WTC11 (cell line): ENCODE measurements at regions not wholly inside any gene's neighbourhood (a gene's known extent, or its start where the extent isn't known, plus 50 kb on each side); places are given as distances from the start of the nearest gene placed in this dataset.
A peak's percentile ranks its signal among the peaks of the same experiment; 100 is the strongest.

ENCODE experiments used
- ATAC-seq: fragments of 200-7000 bp; cut with Tn5 transposase; 2 replicates; pipeline ENCODE4 v1.10.0; 2021; ENCODE audit warnings: mild to moderate bottlenecking, moderate library complexity
- CTCF ChIA-PET: fragments of 300-600 bp; sonication (Branson Sonifier 250); formaldehyde crosslinking; loops from one replicate; lab custom pipeline; 2021; ENCODE audit warnings: antibody characterized with exemption; lab: Charles Lee
- POLR2A ChIA-PET: fragments of 350-600 bp; sonication (Branson Sonifier 250); formaldehyde crosslinking; loops from one replicate; lab custom pipeline; 2021; ENCODE audit warnings: antibody characterized with exemption; lab: Charles Lee
- DNase-seq: peaks from one replicate; pipeline ENCODE4 v3.0.0; 2021; ENCODE audit warnings: low spot score
- H3K27ac Mint-ChIP-seq: 2 replicates; pipeline ENCODE4 v1.8.0; 2021; ENCODE audit warnings: mixed read lengths
- H3K27me3 Mint-ChIP-seq: 2 replicates; pipeline ENCODE4 v1.8.0; 2021; ENCODE audit warnings: low read depth, mild to moderate bottlenecking, moderate library complexity, mixed read lengths
- H3K36me3 Mint-ChIP-seq: 2 replicates; pipeline ENCODE4 v1.8.0; 2021; ENCODE audit warnings: mixed read lengths
- H3K4me1 Mint-ChIP-seq: 2 replicates; pipeline ENCODE4 v1.8.0; 2022; ENCODE audit warnings: mixed read lengths
- H3K4me3 Mint-ChIP-seq: 2 replicates; pipeline ENCODE4 v1.8.0; 2021; ENCODE audit warnings: mild to moderate bottlenecking, moderate library complexity, mixed read lengths
- H3K9me3 Mint-ChIP-seq: 2 replicates; pipeline ENCODE4 v1.8.0; 2021; ENCODE audit warnings: mixed read lengths
- AR ChIP-seq: fragments of 250-450 bp; sonication (Bioruptor Pico); IDR thresholded peaks from 2 replicates; pipeline ENCODE4 v1.9.0; 2021; ENCODE audit warnings: mild to moderate bottlenecking
- ATF2 ChIP-seq: sonication (generic); formaldehyde crosslinking; IDR thresholded peaks from 2 replicates; pipeline ENCODE4 v1.8.1; 2022; ENCODE audit warnings: low read depth, missing genetic modification reagents, borderline replicate concordance
- ATF6 ChIP-seq: sonication (generic); formaldehyde crosslinking; IDR thresholded peaks from 2 replicates; pipeline ENCODE4 v1.8.1; 2023; ENCODE audit warnings: mild to moderate bottlenecking, missing genetic modification reagents
- CBFB ChIP-seq: sonication (generic); formaldehyde crosslinking; IDR thresholded peaks from 2 replicates; pipeline ENCODE4 v1.8.1; 2022; ENCODE audit warnings: mild to moderate bottlenecking, low read depth, missing genetic modification reagents
- CREB1 ChIP-seq: sonication (generic); formaldehyde crosslinking; IDR thresholded peaks from 2 replicates; pipeline ENCODE4 v1.8.0; 2023; ENCODE audit warnings: mild to moderate bottlenecking, missing genetic modification reagents
- E2F5 ChIP-seq: sonication (generic); formaldehyde crosslinking; IDR thresholded peaks from 2 replicates; pipeline ENCODE4 v1.8.1; 2022; ENCODE audit warnings: mild to moderate bottlenecking, moderate library complexity, missing genetic modification reagents
- ERG ChIP-seq: fragments of 250-450 bp; sonication (Bioruptor Pico); IDR thresholded peaks from 2 replicates; pipeline ENCODE4 v1.8.0; 2021; ENCODE audit warnings: mild to moderate bottlenecking
- FOXJ3 ChIP-seq: sonication (generic); formaldehyde crosslinking; IDR thresholded peaks from 2 replicates; pipeline ENCODE4 v1.9.0; 2021; ENCODE audit warnings: missing genetic modification reagents, mild to moderate bottlenecking, borderline replicate concordance
- FOXP1 ChIP-seq: sonication (generic); formaldehyde crosslinking; IDR thresholded peaks from 2 replicates; pipeline ENCODE4 v1.8.0; 2022; ENCODE audit warnings: missing genetic modification reagents, mild to moderate bottlenecking, moderate library complexity, borderline replicate concordance
- GABPB1 ChIP-seq: sonication (generic); formaldehyde crosslinking; IDR thresholded peaks from 2 replicates; pipeline ENCODE4 v1.8.1; 2023; ENCODE audit warnings: mild to moderate bottlenecking, missing genetic modification reagents
- HMGXB4 ChIP-seq: sonication (generic); formaldehyde crosslinking; IDR thresholded peaks from 2 replicates; pipeline ENCODE4 v1.8.1; 2023; ENCODE audit warnings: mild to moderate bottlenecking, moderate library complexity, missing genetic modification reagents
- OVOL2 ChIP-seq: fragments of 250-450 bp; sonication (Bioruptor Pico); IDR thresholded peaks from 2 replicates; pipeline ENCODE4 v1.9.0; 2021; ENCODE audit warnings: mild to moderate bottlenecking, borderline replicate concordance
- TEAD4 ChIP-seq: sonication (generic); formaldehyde crosslinking; IDR thresholded peaks from 2 replicates; pipeline ENCODE4 v1.8.0; 2022; ENCODE audit warnings: mild to moderate bottlenecking, missing genetic modification reagents
- ZNF263 ChIP-seq: sonication (generic); formaldehyde crosslinking; IDR thresholded peaks from 2 replicates; pipeline ENCODE4 v1.8.1; 2022; ENCODE audit warnings: low read depth, mild to moderate bottlenecking, moderate library complexity, missing genetic modification reagents
- ZNF396 ChIP-seq: fragments of 250-450 bp; sonication (Bioruptor Pico); IDR thresholded peaks from 2 replicates; pipeline ENCODE4 v1.8.0; 2021; ENCODE audit warnings: mild to moderate bottlenecking, moderate library complexity, borderline replicate concordance
- ZNF423 ChIP-seq: fragments of 250-450 bp; sonication (Bioruptor Pico); IDR thresholded peaks from 2 replicates; pipeline ENCODE4 v2.1.2; 2022; ENCODE audit warnings: mild to moderate bottlenecking, moderate library complexity
- ZNF425 ChIP-seq: fragments of 250-450 bp; sonication (Bioruptor Pico); conservative IDR thresholded peaks from 2 replicates; pipeline ENCODE4 v1.9.0; 2021; ENCODE audit warnings: mild to moderate bottlenecking

- no peak for TF ChIP-seq TEAD4
- no peak for TF ChIP-seq ZNF396
- TF ChIP-seq FOXJ3 (CRISPR knock-in tag) = no peak
- TF ChIP-seq CREB1 (CRISPR knock-in tag) = no peak
- no peak for TF ChIP-seq ZNF423 (CRISPR knock-in tag)
- TF ChIP-seq FOXP1 (CRISPR knock-in tag) = no peak
- TF ChIP-seq E2F5 = no peak
- no peak for TF ChIP-seq ZNF425 (CRISPR knock-in tag)
- no peak for TF ChIP-seq ATF6 (CRISPR knock-in tag)
These were observed 158.2 kb downstream of the NUP210 start (continued) for GRCh38 chr3:13261892-13262291.

- Mint-ChIP-seq H3K4me3 (no peak overlapping the region), H3K27ac (no peak overlapping the region; the same call in 1 of the 2 replicates), H3K4me1 (peaks cover 22% of the 10 kb centered on the region), H3K27me3 (no peaks in the 10 kb centered on the region), H3K36me3 (no peaks in the 10 kb centered on the region), H3K9me3 (peaks cover 6% of the 10 kb centered on the region; the same call in 1 of the 2 replicates)
- TF ChIP-seq HMGXB4 (CRISPR knock-in tag) (no peak), AR (CRISPR knock-in tag) (no peak), ERG (CRISPR knock-in tag) (no peak), GABPB1 (0 out of 2 replicates have a peak, but pooled peaks have one; percentile 23), ATF2 (CRISPR knock-in tag) (no peak), CBFB (CRISPR knock-in tag) (no peak), ZNF263 (no peak), OVOL2 (CRISPR knock-in tag) (no peak)
- CTCF ChIA-PET = interaction anchor here (0.6 to 2.0 kb wide), 8 partner anchors 19 to 191 kb away, joined by 3 to 11 read pairs (median 4); no protein-coding TSS in a partner anchor
- no peak for ATAC-seq
- POLR2A ChIA-PET = interaction anchor here (0.6 kb wide), 3 partner anchors 9 to 276 kb away, joined by 3 to 6 read pairs (median 4); no protein-coding TSS in a partner anchor
- DNase-seq = no peak
These were observed 158.9 kb downstream of the NUP210 start for GRCh38 chr3:13261104-13261830.
